ENCODE measurements at regions not wholly inside any gene's neighbourhood (a gene's known extent, or its start where the extent isn't known, plus 50 kb on each side); places are given as distances from the start of the nearest gene placed in this dataset.

GRCh38 chr4:130419211-130419975 lies 1323.4 kb downstream of the C4orf33 start:
- no peak for TF ChIP-seq CTCF (conservative IDR thresholded peaks at IDR 0.05)
- no peak overlapping the region for H3K27ac ChIP-seq

GRCh38 chr4:130422261-130422660 lies 1326.3 kb downstream of the C4orf33 start:
- no peak overlapping the region for H3K27ac ChIP-seq
- TF ChIP-seq CTCF (conservative IDR thresholded peaks at IDR 0.05): no peak

- TF ChIP-seq CTCF (conservative IDR thresholded peaks at IDR 0.05): no peak
- H3K27ac ChIP-seq: no peak overlapping the region
Observed at GRCh38 chr4:130424211-130424610, 1328.3 kb downstream of the C4orf33 start.

GRCh38 chr4:130432289-130432688 lies 1336.3 kb downstream of the C4orf33 start:
- TF ChIP-seq CTCF (conservative IDR thresholded peaks at IDR 0.05): no peak
- H3K27ac ChIP-seq: no peak overlapping the region

GRCh38 chr4:130449741-130450140 lies 1353.8 kb downstream of the C4orf33 start:
- no peak overlapping the region for H3K27ac ChIP-seq
- TF ChIP-seq CTCF (conservative IDR thresholded peaks at IDR 0.05): no peak

GRCh38 chr4:130468340-130468739 lies 1372.4 kb downstream of the C4orf33 start:
- no peak overlapping the region for H3K27ac ChIP-seq

GRCh38 chr4:130478406-130478805 lies 1382.5 kb downstream of the C4orf33 start:
- TF ChIP-seq CTCF (conservative IDR thresholded peaks at IDR 0.05): no peak
- no peak overlapping the region for H3K27ac ChIP-seq

More at GRCh38 chr4:130468340-130468739, 1372.4 kb downstream of the C4orf33 start:
- no peak for TF ChIP-seq CTCF (conservative IDR thresholded peaks at IDR 0.05)

Data from VCaP (cell line).